ENCODE measurements at regions not wholly inside any gene's neighbourhood (a gene's known extent, or its start where the extent isn't known, plus 50 kb on each side); places are given as distances from the start of the nearest gene placed in this dataset.

- TF ChIP-seq EZH2 (IDR thresholded peaks at IDR 0.05; ENCODE audit: low read length, unreplicated experiment), result no peak
- no peak for TF ChIP-seq CTCF (conservative IDR thresholded peaks at IDR 0.05; ENCODE audit: low read depth, low read length)
These were observed 231.3 kb downstream of the PCDH17 start for GRCh38 chr13:57862879-57863278.
